IMR-90 (cell line): ENCODE measurements at regions not wholly inside any gene's neighbourhood (a gene's known extent, or its start where the extent isn't known, plus 50 kb on each side); places are given as distances from the start of the nearest gene placed in this dataset. TPM values are rescaled to one million over a fixed set of nuclear protein-coding genes. Genes with fewer than 3 reads are reported as not detected.

Experiments used
- ATAC-seq: fragments of 200-7000 bp; cut with Tn5 transposase; 2 replicates; pipeline ENCODE4 v1.9.1; 2020; ENCODE audit warnings: low read depth, mild to moderate bottlenecking, moderate library complexity
- BruUV-seq: library from RNA; stranded (reverse); fragments of 400-500 nt; replicated peaks from 2 replicates; lab custom pipeline; 2021; lab: Mats Ljungman, UMichigan
- CTCF ChIA-PET: fragments of 300-600 bp; formaldehyde crosslinking; extraction: SDS; loops from one replicate; lab custom pipeline; 2021; ENCODE audit warnings: antibody characterized with exemption; lab: Yijun Ruan, JAX
- POLR2A ChIA-PET: fragments of 300-600 bp; sonication (Branson Sonifier 250); formaldehyde crosslinking; loops from one replicate; lab custom pipeline; 2022; ENCODE audit warnings: antibody characterized with exemption; ENCODE audit not compliant: unreplicated experiment; lab: Charles Lee
- DNase-seq: peaks from one replicate; pipeline ENCODE4 v3.0.0; 2013
- H2AFZ ChIP-seq: replicated peaks from 2 replicates; pipeline ENCODE3; 2013; ENCODE audit warnings: low read length, mild to moderate bottlenecking; ENCODE audit not compliant: poor library complexity
- H2AK5ac ChIP-seq: 2 replicates; pipeline ENCODE4 v1.6.1; 2013; ENCODE audit warnings: low read depth, low read length, inconsistent platforms
- H2AK9ac ChIP-seq: replicated peaks from 2 replicates; pipeline ENCODE3; 2013; ENCODE audit warnings: mild to moderate bottlenecking, low read depth, low read length, moderate library complexity; ENCODE audit not compliant: poor library complexity
- H2BK120ac ChIP-seq: 2 replicates; pipeline ENCODE4 v1.6.1; 2013; ENCODE audit warnings: low read depth, low read length, inconsistent platforms
- H2BK15ac ChIP-seq: 3 replicates; pipeline ENCODE4 v1.6.1; 2013; ENCODE audit warnings: low read depth, low read length, inconsistent platforms
- H2BK20ac ChIP-seq: 2 replicates; pipeline ENCODE4 v1.6.1; 2013; ENCODE audit warnings: low read depth, mild to moderate bottlenecking, inconsistent platforms, low read length, moderate library complexity
- H2BK5ac ChIP-seq: 2 replicates; pipeline ENCODE4 v1.6.1; 2013; ENCODE audit warnings: mild to moderate bottlenecking, low read depth, low read length, inconsistent platforms; ENCODE audit not compliant: poor library complexity, severe bottlenecking
- H3K14ac ChIP-seq: replicated peaks from 2 replicates; pipeline ENCODE4 v1.6.1; 2013; ENCODE audit warnings: low read depth, low read length, inconsistent platforms
- H3K18ac ChIP-seq: 2 replicates; pipeline ENCODE4 v1.6.1; 2013; ENCODE audit warnings: low read depth, low read length, control low read depth
- H3K23ac ChIP-seq: 2 replicates; pipeline ENCODE4 v1.6.1; 2013; ENCODE audit warnings: low read depth, low read length, inconsistent platforms
- H3K27ac ChIP-seq: 2 replicates; pipeline ENCODE4 v1.5.1; 2013; ENCODE audit warnings: mild to moderate bottlenecking, control low read depth, low read length; ENCODE audit not compliant: insufficient read depth
- H3K27me3 ChIP-seq: 2 replicates; pipeline ENCODE4 v1.6.1; 2013; ENCODE audit warnings: low read length; ENCODE audit not compliant: control insufficient read depth, insufficient read depth
- H3K36me3 ChIP-seq: 2 replicates; pipeline ENCODE4 v1.6.1; 2013; ENCODE audit warnings: low read length, mixed read lengths; ENCODE audit not compliant: control insufficient read depth, insufficient read depth
- H3K4ac ChIP-seq: 2 replicates; pipeline ENCODE4 v1.6.1; 2013; ENCODE audit warnings: low read depth, low read length, inconsistent platforms
- H3K4me1 ChIP-seq: 2 replicates; pipeline ENCODE4 v1.6.1; 2013; ENCODE audit warnings: low read length, mixed read lengths; ENCODE audit not compliant: control insufficient read depth, insufficient read depth
- H3K4me2 ChIP-seq: 2 replicates; pipeline ENCODE4 v1.6.1; 2013; ENCODE audit warnings: low read depth, mild to moderate bottlenecking, control low read depth, low read length, moderate library complexity
- H3K4me3 ChIP-seq: 2 replicates; pipeline ENCODE4 v1.5.1; 2013; ENCODE audit warnings: low read depth, mild to moderate bottlenecking, control low read depth, low read length, moderate library complexity; ENCODE audit not compliant: insufficient read depth
- H3K56ac ChIP-seq: 2 replicates; pipeline ENCODE4 v1.6.1; 2013; ENCODE audit warnings: low read length, inconsistent platforms; ENCODE audit not compliant: insufficient read depth; ENCODE audit errors: extremely low read depth
- H3K79me1 ChIP-seq, 2 experiments: 2 replicates each; pipeline ENCODE4 v1.6.1; 2013; ENCODE audit warnings: low read length in 2 of 2, inconsistent platforms in 1 of 2, low read depth in 1 of 2
- H3K9ac ChIP-seq: 2 replicates; pipeline ENCODE4 v1.6.1; 2013; ENCODE audit warnings: low read depth, low read length, control low read depth
- H3K9me1 ChIP-seq: 2 replicates; pipeline ENCODE4 v1.6.1; 2013; ENCODE audit warnings: low read length, inconsistent platforms; ENCODE audit not compliant: insufficient read depth
- H3K9me3 ChIP-seq: 2 replicates; pipeline ENCODE4 v1.6.1; 2013; ENCODE audit warnings: low read length; ENCODE audit not compliant: control insufficient read depth, insufficient read depth
- H4K20me1 ChIP-seq: 2 replicates; pipeline ENCODE4 v1.6.1; 2013; ENCODE audit warnings: low read length, inconsistent platforms; ENCODE audit not compliant: insufficient read depth
- H4K5ac ChIP-seq: 2 replicates; pipeline ENCODE4 v1.6.1; 2013; ENCODE audit warnings: mild to moderate bottlenecking, low read depth, low read length, control low read depth
- H4K8ac ChIP-seq, 2 experiments: 2 replicates each; pipeline ENCODE4 v1.6.1; 2013; ENCODE audit warnings: low read depth in 2 of 2, low read length in 2 of 2, control low read depth in 1 of 2, inconsistent platforms in 1 of 2
- H4K91ac ChIP-seq: 2 replicates; pipeline ENCODE4 v1.6.1; 2013; ENCODE audit warnings: low read depth, low read length, inconsistent platforms; ENCODE audit not compliant: insufficient read depth
- ELK1 ChIP-seq: fragments of 150-350 bp; IDR thresholded peaks from 2 replicates; pipeline ENCODE4 v1.6.1; 2016; ENCODE audit warnings: low read depth, mild to moderate bottlenecking, low read length, moderate library complexity, borderline replicate concordance
- POLR2A ChIP-seq: IDR thresholded peaks from 2 replicates; pipeline ENCODE4 v1.6.1; 2012; ENCODE audit warnings: mild to moderate bottlenecking, low read depth, low read length
- RCOR1 ChIP-seq: IDR thresholded peaks from 2 replicates; pipeline ENCODE4 v1.6.1; 2012; ENCODE audit warnings: mild to moderate bottlenecking, low read length, improper control_type of control experiment; ENCODE audit not compliant: insufficient replicate concordance
- RFX5 ChIP-seq: IDR thresholded peaks from 2 replicates; pipeline ENCODE4 v1.8.0; 2012; ENCODE audit warnings: low read depth, mild to moderate bottlenecking, low read length, moderate library complexity
- WGBS, 2 experiments: methylation state at CpG; one replicate each; pipeline versions ENCODE4 v1.1.5 to v1.1.7; 2013; ENCODE audit warnings: missing lambda C conversion rate in 2 of 2; ENCODE audit not compliant: insufficient read length in 1 of 2; ENCODE audit errors: extremely low coverage in 2 of 2; 5-methylcytosine and 5-hydroxymethylcytosine counted together
- dilution Hi-C: fragments of 300-500 bp; cut with HindIII; formaldehyde crosslinking; loops from one replicate; pipeline ENCODE4 v1.14.3; 2018; ENCODE audit warnings: low sequenced_read_pairs; ENCODE audit not compliant: unreplicated experiment
- in situ Hi-C: fragments of 300-500 bp; cut with MboI; formaldehyde crosslinking; loops from 3 replicates; pipeline ENCODE4 v1.14.3; 2019; ENCODE audit warnings: low sequenced_read_pairs, inconsistent platforms, mixed read lengths
- intact Hi-C: fragments of 100-400 bp; cut with micrococcal nuclease; formaldehyde crosslinking; loops from 2 replicates; pipeline ENCODE4 v1.10.0; 2022
- microRNA-seq, 2 experiments: library from miRNA; stranded (forward) in 1 of 2; unstranded in 1 of 2; fragments of 10-50 nt in 1 of 2; fragments of <30 nt in 1 of 2; gene quantifications in 1 of 2; microRNA quantifications in 1 of 2; one replicate each; pipeline versions ENCODE3 to v1.1.0; 2013 to 2020; ENCODE audit not compliant: insufficient read depth in 1 of 2, insufficient read length in 1 of 2, unreplicated experiment in 1 of 2
- small RNA-seq, 5 experiments: library from RNA; depleted of rRNA; stranded (forward); fragments of <200 nt; gene quantifications; one replicate each; pipeline ENCODE3, GENCODE V24; 2012

- CTCF ChIA-PET, result no interaction called here
- intact Hi-C loops, result no loop called here
- Histone ChIP-seq H3K79me1 (no peaks in the 10 kb centered on the region), H3K27ac (no peak overlapping the region), H3K4ac (no peak overlapping the region), H3K27me3 (peaks cover 3% of the 10 kb centered on the region; the same call in 1 of the 2 replicates), H2BK20ac (no peak overlapping the region), H3K4me1 (no peaks in the 10 kb centered on the region), H4K91ac (no peak overlapping the region), H4K8ac (no peak overlapping the region), H2AK9ac (no peak overlapping the region), H4K20me1 (no peaks in the 10 kb centered on the region), H2BK15ac (no peak overlapping the region), H4K5ac (no peak overlapping the region), H3K18ac (no peak overlapping the region), H3K36me3 (no peaks in the 10 kb centered on the region), H2AFZ (no peak overlapping the region), H3K4me3 (no peak overlapping the region), H3K9me1 (no peaks in the 10 kb centered on the region), H3K9ac (no peak overlapping the region), H3K9me3 (no peaks in the 10 kb centered on the region), H3K4me2 (no peak overlapping the region), H3K56ac (no peak overlapping the region), H3K14ac (no peak overlapping the region), H2BK5ac (no peak overlapping the region), H2AK5ac (no peak overlapping the region), H3K23ac (no peak overlapping the region), H2BK120ac (no peak overlapping the region)
- in situ Hi-C loops, result no loop called here
- TF ChIP-seq ELK1 (no peak), RCOR1 (no peak), RFX5 (no peak), POLR2A (no peak)
- DNase-seq (no peak), ATAC-seq (no peak)
- dilution Hi-C loops, result no loop called here
- POLR2A ChIA-PET, result no interaction called here
- BruUV-seq, result no TSS peak
- WGBS, 2 experiments, result no CpG with 5 or more reads among the region's 4 CpGs
Observed at GRCh38 chr1:91624331-91624730, 123.7 kb downstream of the CDC7 start.

Small RNA genes in the stretch of these regions (microRNA-seq; reads per million reads assigned to microRNA genes)
- gene AL714022.1 (ENCODE audit: insufficient read depth, insufficient read length), result not detected

Small RNA genes in the stretch of these regions (small RNA-seq; reads per million reads assigned to genes)
- 0 reads per million in 5 experiments for gene AL714022.1
